Panc1 (cell line): ENCODE measurements at regions not wholly inside any gene's neighbourhood (a gene's known extent, or its start where the extent isn't known, plus 50 kb on each side); places are given as distances from the start of the nearest gene placed in this dataset.
"Not testable (repeated sequence)": the region's sequence is repeated elsewhere in the genome, so short reads cannot be mapped to it uniquely, and the experiment has no call there.

ENCODE experiments used
- POLR2AphosphoS5 ChIP-seq: IDR thresholded peaks from 2 replicates; pipeline ENCODE4 v1.6.1; 2012; ENCODE audit warnings: mild to moderate bottlenecking, low read depth, low read length, moderate library complexity
- TF ChIP-seq, protein P1 (sequence below): fragments of 450-650 bp; IDR thresholded peaks from 2 replicates; pipeline ENCODE4 v1.5.1; 2017; ENCODE audit warnings: mild to moderate bottlenecking
- TF ChIP-seq, protein P2 (sequence below), 2 experiments: IDR thresholded peaks; 2 replicates each; pipeline ENCODE4 v1.6.1; 2011 to 2012; ENCODE audit warnings: low read depth in 2 of 2, control low read depth in 1 of 2, low read length in 1 of 2, mild to moderate bottlenecking in 1 of 2, moderate library complexity in 1 of 2; ENCODE audit not compliant: insufficient read depth in 1 of 2

DNA sequence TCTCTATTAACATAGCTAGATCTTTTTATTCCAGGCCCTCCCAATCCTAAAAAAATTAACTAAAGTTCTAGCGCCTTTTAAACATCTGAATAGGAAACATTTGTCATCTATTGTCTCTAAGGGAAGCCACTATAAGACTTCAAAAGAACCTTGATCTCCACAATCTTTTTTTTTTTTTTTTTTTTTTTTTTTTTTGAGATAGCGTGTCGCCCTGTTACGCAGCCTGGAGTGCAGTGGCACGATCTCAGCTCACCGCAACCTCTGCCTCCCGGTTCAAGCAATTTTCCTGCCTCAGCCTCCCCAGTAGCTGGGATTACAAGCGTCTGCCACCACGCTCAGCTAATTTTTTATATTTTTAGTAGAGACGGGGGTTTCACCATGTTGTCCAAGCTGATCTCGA, 526.5 kb upstream of the HTR2C start:
- TF ChIP-seq, protein P1, sequence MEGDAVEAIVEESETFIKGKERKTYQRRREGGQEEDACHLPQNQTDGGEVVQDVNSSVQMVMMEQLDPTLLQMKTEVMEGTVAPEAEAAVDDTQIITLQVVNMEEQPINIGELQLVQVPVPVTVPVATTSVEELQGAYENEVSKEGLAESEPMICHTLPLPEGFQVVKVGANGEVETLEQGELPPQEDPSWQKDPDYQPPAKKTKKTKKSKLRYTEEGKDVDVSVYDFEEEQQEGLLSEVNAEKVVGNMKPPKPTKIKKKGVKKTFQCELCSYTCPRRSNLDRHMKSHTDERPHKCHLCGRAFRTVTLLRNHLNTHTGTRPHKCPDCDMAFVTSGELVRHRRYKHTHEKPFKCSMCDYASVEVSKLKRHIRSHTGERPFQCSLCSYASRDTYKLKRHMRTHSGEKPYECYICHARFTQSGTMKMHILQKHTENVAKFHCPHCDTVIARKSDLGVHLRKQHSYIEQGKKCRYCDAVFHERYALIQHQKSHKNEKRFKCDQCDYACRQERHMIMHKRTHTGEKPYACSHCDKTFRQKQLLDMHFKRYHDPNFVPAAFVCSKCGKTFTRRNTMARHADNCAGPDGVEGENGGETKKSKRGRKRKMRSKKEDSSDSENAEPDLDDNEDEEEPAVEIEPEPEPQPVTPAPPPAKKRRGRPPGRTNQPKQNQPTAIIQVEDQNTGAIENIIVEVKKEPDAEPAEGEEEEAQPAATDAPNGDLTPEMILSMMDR, result not testable (repeated sequence)
- TF ChIP-seq, protein P2, sequence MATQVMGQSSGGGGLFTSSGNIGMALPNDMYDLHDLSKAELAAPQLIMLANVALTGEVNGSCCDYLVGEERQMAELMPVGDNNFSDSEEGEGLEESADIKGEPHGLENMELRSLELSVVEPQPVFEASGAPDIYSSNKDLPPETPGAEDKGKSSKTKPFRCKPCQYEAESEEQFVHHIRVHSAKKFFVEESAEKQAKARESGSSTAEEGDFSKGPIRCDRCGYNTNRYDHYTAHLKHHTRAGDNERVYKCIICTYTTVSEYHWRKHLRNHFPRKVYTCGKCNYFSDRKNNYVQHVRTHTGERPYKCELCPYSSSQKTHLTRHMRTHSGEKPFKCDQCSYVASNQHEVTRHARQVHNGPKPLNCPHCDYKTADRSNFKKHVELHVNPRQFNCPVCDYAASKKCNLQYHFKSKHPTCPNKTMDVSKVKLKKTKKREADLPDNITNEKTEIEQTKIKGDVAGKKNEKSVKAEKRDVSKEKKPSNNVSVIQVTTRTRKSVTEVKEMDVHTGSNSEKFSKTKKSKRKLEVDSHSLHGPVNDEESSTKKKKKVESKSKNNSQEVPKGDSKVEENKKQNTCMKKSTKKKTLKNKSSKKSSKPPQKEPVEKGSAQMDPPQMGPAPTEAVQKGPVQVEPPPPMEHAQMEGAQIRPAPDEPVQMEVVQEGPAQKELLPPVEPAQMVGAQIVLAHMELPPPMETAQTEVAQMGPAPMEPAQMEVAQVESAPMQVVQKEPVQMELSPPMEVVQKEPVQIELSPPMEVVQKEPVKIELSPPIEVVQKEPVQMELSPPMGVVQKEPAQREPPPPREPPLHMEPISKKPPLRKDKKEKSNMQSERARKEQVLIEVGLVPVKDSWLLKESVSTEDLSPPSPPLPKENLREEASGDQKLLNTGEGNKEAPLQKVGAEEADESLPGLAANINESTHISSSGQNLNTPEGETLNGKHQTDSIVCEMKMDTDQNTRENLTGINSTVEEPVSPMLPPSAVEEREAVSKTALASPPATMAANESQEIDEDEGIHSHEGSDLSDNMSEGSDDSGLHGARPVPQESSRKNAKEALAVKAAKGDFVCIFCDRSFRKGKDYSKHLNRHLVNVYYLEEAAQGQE (IDR thresholded peaks at IDR 0.05; ENCODE audit: insufficient read depth in 1 of 2, low read depth in 2 of 2, low read length in 1 of 2), result not testable (repeated sequence)
- TF ChIP-seq POLR2AphosphoS5, result not testable (repeated sequence)
